GM19240 (cell line): ENCODE measurements at regions not wholly inside any gene's neighbourhood (a gene's known extent, or its start where the extent isn't known, plus 50 kb on each side); places are given as distances from the start of the nearest gene placed in this dataset.

Experiments used
- DNase-seq: peaks from one replicate; pipeline ENCODE4 v3.0.0; 2011; ENCODE audit warnings: low spot score; ENCODE audit not compliant: insufficient read length

- DNase-seq, result no peak
Observed at GRCh38 chr7:106775975-106776607, 89.0 kb upstream of the PIK3CG start.

- no peak for DNase-seq
Observed at GRCh38 chr7:106776618-106777347, 88.3 kb upstream of the PIK3CG start.

GRCh38 chr7:106777674-106778299 is 87.3 kb upstream of the PIK3CG start:
- no peak for DNase-seq

DNA sequence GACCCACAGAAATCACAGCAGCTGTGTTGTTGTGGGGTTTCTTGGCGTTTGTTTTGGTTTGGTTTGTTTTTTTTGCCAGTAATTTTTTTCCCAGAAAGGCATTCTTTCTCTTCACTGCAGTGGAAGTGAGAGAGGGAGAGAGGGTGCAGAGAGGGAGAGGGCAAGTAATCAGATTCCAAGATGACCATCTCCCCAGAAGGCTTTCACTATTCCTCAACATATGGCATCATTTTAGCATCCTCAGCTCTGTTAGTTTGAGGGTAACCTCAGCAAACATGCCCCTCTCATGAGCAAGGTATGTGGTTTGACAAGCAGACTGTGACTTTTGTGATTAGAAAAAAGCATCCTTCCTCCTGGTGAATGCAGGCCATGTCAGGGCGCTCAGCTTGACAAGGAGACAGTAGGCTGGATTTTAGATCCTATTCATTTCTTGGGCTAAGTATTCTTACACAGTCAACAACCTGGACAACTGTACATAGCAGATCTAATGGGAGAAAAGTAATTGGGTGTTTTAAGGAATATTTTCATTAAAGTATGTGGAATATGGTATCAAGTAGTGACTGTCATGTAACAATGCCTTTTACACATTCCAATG is 86.3 kb upstream of the PIK3CG start:
- no peak for DNase-seq

DNA sequence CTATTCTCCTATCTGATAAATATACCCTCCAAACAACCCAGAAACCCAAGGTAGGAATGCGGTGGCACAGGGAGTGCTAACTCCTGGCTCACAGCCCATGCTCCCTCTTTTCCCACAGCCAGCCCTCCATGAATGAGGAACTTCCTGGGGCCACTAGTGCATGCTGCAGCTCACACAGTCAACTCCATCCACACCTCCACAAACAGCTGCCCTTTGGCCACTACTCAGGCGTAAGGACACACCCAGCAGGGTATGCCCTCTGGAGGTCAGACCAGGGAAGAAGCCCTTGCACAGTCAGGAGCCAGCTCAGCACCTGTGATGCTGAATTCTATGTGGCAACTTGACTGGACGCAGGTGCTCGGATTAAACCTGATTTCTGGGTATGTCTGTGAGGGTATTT is 85.2 kb upstream of the PIK3CG start:
- no peak for DNase-seq

GRCh38 chr7:106781007-106781406 is 84.1 kb upstream of the PIK3CG start:
- no peak for DNase-seq

GRCh38 chr7:106781828-106782544 is 83.1 kb upstream of the PIK3CG start:
- no peak for DNase-seq

DNA sequence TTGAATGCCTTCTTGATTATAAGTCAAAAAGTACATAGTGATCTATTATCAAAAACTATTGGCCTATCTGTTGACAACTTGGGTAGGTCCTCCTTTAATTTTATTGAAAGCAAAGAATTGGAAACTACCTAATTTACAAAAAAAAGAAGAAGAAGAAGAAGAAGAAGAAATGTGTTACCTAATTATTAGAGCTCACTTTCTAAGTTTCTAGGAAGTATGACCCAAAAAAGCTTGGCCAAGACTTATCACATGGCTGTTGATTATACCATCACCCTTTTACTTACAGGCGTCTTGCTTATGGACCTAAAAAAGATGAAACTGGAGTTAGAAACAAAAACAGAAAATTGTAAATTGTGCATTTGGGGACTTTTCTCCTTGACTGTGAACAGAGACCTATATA is 81.8 kb upstream of the PIK3CG start:
- DNase-seq, result no peak

GRCh38 chr7:106788637-106789036 is 76.4 kb upstream of the PIK3CG start:
- DNase-seq, result no peak

GRCh38 chr7:106791526-106791925 is 73.6 kb upstream of the PIK3CG start:
- no peak for DNase-seq

DNA sequence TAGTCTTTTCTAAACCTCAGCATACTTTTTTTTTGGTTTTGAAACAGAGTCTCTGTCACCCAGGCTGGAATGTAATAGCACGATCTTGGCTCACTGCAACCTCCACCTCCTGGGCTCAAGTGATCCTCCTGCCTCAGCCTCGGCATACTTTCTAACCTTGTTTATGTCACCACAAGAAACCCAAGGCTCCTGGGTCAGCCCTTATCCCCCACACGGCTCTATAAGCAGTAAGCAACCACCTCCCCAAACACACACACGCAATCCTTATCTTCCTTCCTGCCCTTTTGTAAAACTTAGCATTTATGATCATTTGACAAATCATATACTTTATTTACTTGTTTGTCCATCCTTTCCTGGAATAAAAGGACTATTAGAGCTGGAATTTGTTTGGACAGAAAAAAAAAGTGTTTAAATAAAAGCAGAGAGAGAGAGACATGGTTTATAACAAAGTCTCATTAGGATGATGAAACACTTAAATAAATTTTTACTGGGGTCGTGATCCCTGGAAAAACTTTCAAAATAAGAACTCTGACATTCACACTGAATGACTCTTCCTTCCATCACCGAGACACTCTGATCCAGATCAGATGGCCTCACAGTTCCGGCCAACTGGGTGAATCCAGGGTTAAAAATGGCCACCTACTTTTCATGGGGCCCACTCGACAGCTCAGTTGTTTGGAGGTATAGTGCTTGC is 72.7 kb upstream of the PIK3CG start:
- DNase-seq, result no peak

GRCh38 chr7:106793015-106793975 is 71.8 kb upstream of the PIK3CG start:
- no peak for DNase-seq

GRCh38 chr7:106794276-106795083 is 70.6 kb upstream of the PIK3CG start:
- no peak for DNase-seq

DNA sequence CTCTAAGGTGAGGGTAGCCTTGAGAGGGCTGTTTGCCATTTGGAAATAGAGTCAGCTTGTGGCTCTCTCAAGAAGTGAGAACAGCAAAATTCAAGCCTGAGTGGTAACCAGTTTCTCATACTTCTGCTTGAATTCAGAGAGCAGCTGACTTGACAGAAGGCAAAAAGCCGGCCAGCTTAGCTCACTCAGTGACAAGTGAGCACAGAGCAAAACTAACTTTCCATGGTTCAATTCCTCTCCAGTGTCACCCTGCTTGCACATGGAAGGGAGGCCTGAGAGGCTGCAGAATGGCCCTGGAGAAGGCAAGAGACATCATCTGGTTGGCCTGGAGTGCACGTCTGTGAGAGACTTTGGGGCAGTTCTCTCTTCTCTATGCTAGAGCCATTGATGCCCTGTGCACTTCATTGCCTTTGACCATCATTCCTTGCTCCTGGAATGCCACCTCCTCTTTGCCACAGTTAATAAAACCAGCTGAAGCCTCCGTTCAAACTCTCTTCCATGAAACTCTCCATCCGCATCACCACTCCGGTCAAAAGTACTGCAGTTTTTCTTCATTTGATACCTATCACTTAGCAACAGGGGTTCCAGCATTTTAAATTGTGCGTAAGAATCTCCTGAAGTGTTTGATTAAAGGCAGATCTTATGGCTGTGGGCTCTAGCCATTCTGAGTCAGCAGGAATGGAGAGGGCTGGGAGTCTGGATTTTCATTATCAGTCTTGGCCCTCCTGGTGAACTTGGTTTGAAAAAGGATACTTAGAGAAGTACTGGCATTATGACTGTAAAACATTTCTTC is 69.8 kb upstream of the PIK3CG start:
- no peak for DNase-seq

DNA sequence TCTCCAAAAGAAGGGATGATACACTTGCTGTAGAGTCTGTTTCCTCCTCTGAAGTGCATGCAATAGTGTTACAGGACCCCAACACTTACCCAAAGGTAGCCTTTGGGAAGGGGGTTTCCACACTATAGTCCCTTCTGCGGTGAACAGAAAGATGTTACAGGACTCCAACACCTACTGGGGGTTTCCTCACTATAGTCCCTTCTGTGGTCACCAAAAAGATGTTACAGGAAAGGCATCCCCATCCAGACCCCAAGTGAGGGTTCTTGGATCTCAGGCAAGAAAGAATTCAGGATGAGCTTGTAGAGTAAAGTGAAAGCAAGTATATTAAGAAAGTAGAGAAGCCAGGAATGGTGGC is 69.2 kb upstream of the PIK3CG start:
- no peak for DNase-seq

GRCh38 chr7:106797937-106798336 is 67.1 kb upstream of the PIK3CG start:
- DNase-seq, result no peak

- DNase-seq, result no peak
Observed at GRCh38 chr7:106802589-106802988, 62.5 kb upstream of the PIK3CG start.

DNA sequence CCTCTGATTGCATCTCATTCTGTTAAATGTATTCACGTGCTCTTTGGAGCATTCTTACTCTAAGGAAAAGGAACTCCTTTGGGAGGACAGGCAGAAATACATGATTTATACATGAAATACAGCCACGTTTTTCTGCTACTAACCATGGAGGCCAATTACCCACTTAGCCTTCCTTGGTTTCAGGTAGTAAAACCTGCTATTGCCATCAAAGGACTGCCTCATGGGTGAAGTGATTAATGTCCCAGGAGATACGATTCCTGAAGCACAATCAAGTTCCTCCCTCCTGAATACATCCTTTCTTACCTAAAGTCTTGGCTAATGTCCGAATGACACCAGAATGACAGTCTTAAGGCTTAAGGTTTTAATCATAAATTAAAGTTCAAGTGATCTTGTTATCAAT is 58.5 kb upstream of the PIK3CG start:
- DNase-seq, result no peak
